HUES48 (cell line): ENCODE measurements at regions not wholly inside any gene's neighbourhood (a gene's known extent, or its start where the extent isn't known, plus 50 kb on each side); places are given as distances from the start of the nearest gene placed in this dataset.

ENCODE experiments used
- H3K27ac ChIP-seq: one replicate; pipeline ENCODE4 v1.7.0; 2013; ENCODE audit warnings: low read depth, low read length, inconsistent platforms
- H3K27me3 ChIP-seq: 2 replicates; pipeline ENCODE4 v1.6.1; 2013; ENCODE audit warnings: mild to moderate bottlenecking, low read length; ENCODE audit not compliant: control insufficient read depth, insufficient read depth
- H3K36me3 ChIP-seq: 2 replicates; pipeline ENCODE4 v1.6.1; 2013; ENCODE audit warnings: low read length; ENCODE audit not compliant: control insufficient read depth, insufficient read depth
- H3K4me1 ChIP-seq: 2 replicates; pipeline ENCODE4 v1.6.1; 2013; ENCODE audit warnings: mild to moderate bottlenecking, low read length; ENCODE audit not compliant: control insufficient read depth, insufficient read depth
- H3K4me3 ChIP-seq: 2 replicates; pipeline ENCODE4 v1.5.1; 2013; ENCODE audit warnings: mild to moderate bottlenecking, low read depth, low read length
- H3K9ac ChIP-seq: 2 replicates; pipeline ENCODE4 v1.6.1; 2013; ENCODE audit warnings: mild to moderate bottlenecking, low read depth, low read length, moderate library complexity
- H3K9me3 ChIP-seq: 2 replicates; pipeline ENCODE4 v1.6.1; 2013; ENCODE audit warnings: low read length; ENCODE audit not compliant: control insufficient read depth, insufficient read depth

- H3K27ac ChIP-seq = no peak overlapping the region
- H3K27me3 ChIP-seq = no peaks in the 10 kb centered on the region
- no peak overlapping the region for H3K9ac ChIP-seq
- H3K4me1 ChIP-seq = no peaks in the 10 kb centered on the region
- no peak overlapping the region for H3K4me3 ChIP-seq
- H3K9me3 ChIP-seq = no peaks in the 10 kb centered on the region
- no peaks in the 10 kb centered on the region for H3K36me3 ChIP-seq
These were observed 624.8 kb downstream of the NTRK3 start for GRCh38 chr15:87631775-87632174.

GRCh38 chr15:87631093-87631492 lies 625.4 kb downstream of the NTRK3 start:
- H3K4me1 ChIP-seq = no peaks in the 10 kb centered on the region
- no peaks in the 10 kb centered on the region for H3K36me3 ChIP-seq
- no peaks in the 10 kb centered on the region for H3K9me3 ChIP-seq
- no peaks in the 10 kb centered on the region for H3K27me3 ChIP-seq
- no peak overlapping the region for H3K27ac ChIP-seq
- H3K4me3 ChIP-seq = no peak overlapping the region
- no peak overlapping the region for H3K9ac ChIP-seq

DNA sequence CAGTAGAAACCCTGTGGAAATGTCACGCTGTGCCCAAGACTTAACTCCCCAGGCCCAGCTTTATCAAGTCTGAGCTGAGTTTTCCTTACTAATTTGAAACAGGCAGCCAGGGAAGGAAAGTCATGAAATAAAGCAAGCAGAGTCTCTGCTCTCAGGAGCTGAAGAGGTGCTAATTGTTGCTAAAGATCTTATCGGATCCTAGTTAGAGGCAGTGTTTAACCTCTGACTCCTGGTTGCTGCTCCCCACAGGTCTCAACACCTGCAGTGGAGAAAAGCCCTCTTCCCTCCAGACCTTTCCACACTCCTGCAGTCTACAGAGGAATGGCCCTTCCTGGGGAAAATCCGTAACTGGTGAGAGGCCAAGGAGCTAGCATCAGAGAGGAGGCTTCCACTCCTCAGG lies 628.2 kb downstream of the NTRK3 start:
- Histone ChIP-seq H3K9ac (no peak overlapping the region), H3K27ac (no peak overlapping the region), H3K9me3 (no peaks in the 10 kb centered on the region), H3K4me1 (no peaks in the 10 kb centered on the region), H3K27me3 (no peaks in the 10 kb centered on the region), H3K4me3 (no peak overlapping the region), H3K36me3 (no peaks in the 10 kb centered on the region)

DNA sequence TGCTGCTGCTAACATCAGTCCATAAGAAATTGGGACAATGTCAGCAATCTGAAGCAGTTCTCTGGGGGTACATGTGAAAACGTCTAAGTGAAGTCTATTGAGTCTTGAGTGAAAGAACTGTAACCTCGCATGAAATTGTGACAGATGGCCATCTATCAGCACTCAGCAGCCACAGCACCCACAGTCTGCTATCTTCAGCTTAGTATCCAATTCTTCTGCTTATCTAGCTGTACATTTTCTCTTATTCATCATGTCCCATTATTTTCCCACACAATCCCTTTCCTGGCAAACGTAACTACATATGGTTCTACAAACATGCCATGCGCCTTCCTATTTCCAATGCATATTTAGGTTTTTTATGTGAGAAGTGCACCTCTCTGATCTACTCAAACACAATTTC lies 629.7 kb downstream of the NTRK3 start:
- no peaks in the 10 kb centered on the region for H3K9me3 ChIP-seq

DNA sequence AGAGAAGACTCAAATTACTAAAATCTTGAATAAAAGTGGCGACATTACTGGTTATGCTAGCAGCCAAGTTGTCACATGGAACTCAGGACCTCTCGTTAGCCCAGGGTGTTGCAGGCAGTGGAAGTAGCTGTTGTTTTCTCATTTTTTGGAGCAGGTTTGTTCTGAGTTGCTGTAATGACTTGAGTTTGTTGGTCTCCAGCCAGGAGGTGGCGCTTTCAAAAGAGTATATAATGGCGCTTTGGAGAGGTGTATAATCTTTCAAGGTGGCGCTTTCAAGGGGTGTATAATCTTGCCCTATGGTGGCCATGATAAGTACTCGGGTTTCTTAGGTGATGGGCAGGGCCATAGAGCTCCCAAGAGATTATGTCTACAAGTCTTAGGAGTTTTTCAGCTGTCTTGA lies 632.7 kb downstream of the NTRK3 start:
- Histone ChIP-seq H3K27ac (no peak overlapping the region), H3K4me1 (peaks cover 4% of the 10 kb centered on the region; the same call in 1 of the 2 replicates), H3K9me3 (no peaks in the 10 kb centered on the region), H3K4me3 (no peak overlapping the region), H3K9ac (no peak overlapping the region), H3K27me3 (no peaks in the 10 kb centered on the region), H3K36me3 (no peaks in the 10 kb centered on the region)

More for the DNA sequence above, 629.7 kb downstream of the NTRK3 start:
- Histone ChIP-seq H3K4me1 (no peaks in the 10 kb centered on the region), H3K36me3 (no peaks in the 10 kb centered on the region), H3K4me3 (no peak overlapping the region), H3K9ac (no peak overlapping the region), H3K27ac (no peak overlapping the region), H3K27me3 (no peaks in the 10 kb centered on the region)

DNA sequence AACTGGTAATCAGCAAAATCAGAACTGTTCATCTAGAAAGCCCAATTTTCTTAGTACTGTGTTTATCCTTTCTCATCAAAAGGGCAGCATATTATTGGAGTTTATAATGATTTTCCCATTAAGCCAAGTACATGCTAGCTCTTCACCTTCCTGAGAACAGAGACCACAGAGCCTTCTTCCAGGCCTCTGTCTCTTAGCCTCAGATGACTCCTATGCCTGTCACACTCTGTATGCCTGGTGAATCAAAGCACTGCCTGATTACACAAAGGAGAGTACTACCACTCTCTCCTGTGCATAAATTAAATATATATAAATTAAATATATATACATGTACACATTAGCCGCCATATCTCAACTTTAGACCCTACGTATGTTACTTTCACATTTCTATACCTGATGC lies 636.1 kb downstream of the NTRK3 start:
- no peak overlapping the region for H3K4me3 ChIP-seq
- no peaks in the 10 kb centered on the region for H3K27me3 ChIP-seq
- H3K9me3 ChIP-seq = no peaks in the 10 kb centered on the region
- peaks cover 4% of the 10 kb centered on the region; the same call in 1 of the 2 replicates for H3K4me1 ChIP-seq
- H3K9ac ChIP-seq = no peak overlapping the region
- no peaks in the 10 kb centered on the region for H3K36me3 ChIP-seq
- H3K27ac ChIP-seq = no peak overlapping the region

DNA sequence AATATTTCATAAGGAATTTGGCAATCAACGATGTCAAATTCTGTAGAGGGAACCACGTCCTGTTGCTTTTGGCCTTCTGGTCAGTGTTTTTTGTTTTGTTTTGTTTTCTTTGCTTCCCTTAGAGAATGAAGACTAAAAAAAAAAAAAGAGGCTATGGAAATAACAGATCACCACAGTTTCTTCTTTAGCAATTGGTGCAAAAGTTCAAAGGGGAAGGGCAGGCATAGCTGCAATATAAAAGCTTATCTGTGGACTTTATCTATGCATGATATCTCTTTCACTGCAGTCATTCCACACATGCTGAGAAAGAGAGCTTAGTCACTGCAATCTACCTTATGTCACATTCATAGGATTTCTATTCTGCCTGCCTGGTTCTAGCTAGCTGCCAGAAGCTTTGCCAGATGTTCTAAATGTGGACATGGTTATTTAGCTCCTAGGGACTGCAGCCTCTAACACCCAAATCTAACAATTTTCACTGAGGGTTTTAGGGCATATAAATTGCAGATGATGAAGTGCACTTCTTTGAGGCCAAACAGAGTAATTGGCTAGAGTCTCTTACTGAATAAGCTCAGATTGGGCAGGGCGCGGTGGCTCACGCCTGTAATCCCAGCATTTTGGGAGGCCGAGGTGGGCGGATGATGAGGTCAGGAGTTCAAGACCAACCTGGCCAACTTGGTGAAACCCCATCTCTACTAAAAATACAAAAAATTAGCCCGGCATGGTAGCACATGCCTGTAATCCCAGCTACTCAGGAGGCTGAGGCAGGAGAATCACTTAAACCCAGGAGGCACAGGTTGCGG lies 637.2 kb downstream of the NTRK3 start:
- Histone ChIP-seq H3K9ac (no peak overlapping the region), H3K27me3 (no peaks in the 10 kb centered on the region), H3K36me3 (no peaks in the 10 kb centered on the region), H3K4me1 (peaks cover 4% of the 10 kb centered on the region; the same call in 1 of the 2 replicates), H3K9me3 (no peaks in the 10 kb centered on the region), H3K4me3 (no peak overlapping the region), H3K27ac (no peak overlapping the region)

DNA sequence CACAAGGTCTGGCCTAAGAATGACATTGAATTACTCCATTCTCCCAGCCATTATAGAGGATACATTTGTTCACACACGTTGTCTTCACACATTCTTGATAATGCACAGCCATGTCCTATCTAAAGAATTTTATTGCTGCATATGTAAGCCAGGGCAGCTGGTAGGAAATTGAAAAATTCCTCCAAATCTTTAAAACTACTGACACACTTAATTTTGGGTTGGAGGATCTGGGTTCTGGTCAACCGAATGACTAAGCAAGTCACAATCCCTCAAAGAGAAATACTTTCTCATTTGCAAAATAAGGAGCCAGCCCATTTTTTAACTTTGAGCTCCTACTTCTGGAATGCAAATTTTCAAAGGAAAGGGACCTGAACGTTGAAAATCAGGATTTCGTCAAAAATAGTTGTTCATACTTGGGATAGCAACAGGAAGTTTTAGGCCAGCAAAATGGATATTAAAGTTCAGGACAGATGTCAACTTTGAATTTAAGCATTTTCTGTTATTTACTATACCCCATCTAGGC lies 638.3 kb downstream of the NTRK3 start:
- Histone ChIP-seq H3K9me3 (no peaks in the 10 kb centered on the region), H3K9ac (no peak overlapping the region), H3K27ac (no peak overlapping the region), H3K4me1 (peaks cover 4% of the 10 kb centered on the region; the same call in 1 of the 2 replicates), H3K36me3 (no peaks in the 10 kb centered on the region), H3K4me3 (no peak overlapping the region), H3K27me3 (no peaks in the 10 kb centered on the region)

DNA sequence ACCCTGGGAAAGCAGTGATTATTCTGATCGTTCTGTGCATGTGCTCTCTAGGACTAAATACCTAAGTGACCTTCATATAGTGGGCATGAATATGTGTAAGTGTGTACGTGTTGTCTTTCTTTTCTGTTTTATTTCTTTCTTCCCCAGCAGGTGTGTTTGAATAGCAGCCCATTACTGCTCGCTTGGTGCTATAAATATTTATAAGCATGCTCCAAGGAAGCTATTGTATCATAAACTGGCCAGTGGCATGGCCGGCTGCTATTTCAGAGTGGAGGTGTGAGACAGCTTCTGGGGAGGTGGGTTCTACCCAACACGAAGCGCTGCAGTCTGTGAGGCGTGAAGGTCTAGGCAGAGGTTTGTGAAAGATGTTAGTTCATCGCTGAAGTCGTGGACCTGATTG lies 641.8 kb downstream of the NTRK3 start:
- Histone ChIP-seq H3K4me3 (no peak overlapping the region), H3K9me3 (no peaks in the 10 kb centered on the region), H3K27ac (no peak overlapping the region), H3K4me1 (peaks cover 4% of the 10 kb centered on the region; the same call in 1 of the 2 replicates), H3K27me3 (no peaks in the 10 kb centered on the region), H3K36me3 (no peaks in the 10 kb centered on the region), H3K9ac (no peak overlapping the region)

- no peaks in the 10 kb centered on the region for H3K4me1 ChIP-seq
- no peak overlapping the region for H3K9ac ChIP-seq
- H3K27me3 ChIP-seq = no peaks in the 10 kb centered on the region
- H3K9me3 ChIP-seq = no peaks in the 10 kb centered on the region
- H3K4me3 ChIP-seq = no peak overlapping the region
- H3K27ac ChIP-seq = no peak overlapping the region
- H3K36me3 ChIP-seq = no peaks in the 10 kb centered on the region
These were observed 646.2 kb downstream of the NTRK3 start for GRCh38 chr15:87610366-87610765.

GRCh38 chr15:87609894-87610293 lies 646.6 kb downstream of the NTRK3 start:
- H3K27me3 ChIP-seq = no peaks in the 10 kb centered on the region
- no peaks in the 10 kb centered on the region for H3K36me3 ChIP-seq
- H3K9me3 ChIP-seq = no peaks in the 10 kb centered on the region
- H3K27ac ChIP-seq = no peak overlapping the region
- no peaks in the 10 kb centered on the region for H3K4me1 ChIP-seq
- H3K4me3 ChIP-seq = no peak overlapping the region
- no peak overlapping the region for H3K9ac ChIP-seq
